ENCODE measurements at regions not wholly inside any gene's neighbourhood (a gene's known extent, or its start where the extent isn't known, plus 50 kb on each side); places are given as distances from the start of the nearest gene placed in this dataset.
A peak's percentile ranks its signal among the peaks of the same experiment; 100 is the strongest.

DNA sequence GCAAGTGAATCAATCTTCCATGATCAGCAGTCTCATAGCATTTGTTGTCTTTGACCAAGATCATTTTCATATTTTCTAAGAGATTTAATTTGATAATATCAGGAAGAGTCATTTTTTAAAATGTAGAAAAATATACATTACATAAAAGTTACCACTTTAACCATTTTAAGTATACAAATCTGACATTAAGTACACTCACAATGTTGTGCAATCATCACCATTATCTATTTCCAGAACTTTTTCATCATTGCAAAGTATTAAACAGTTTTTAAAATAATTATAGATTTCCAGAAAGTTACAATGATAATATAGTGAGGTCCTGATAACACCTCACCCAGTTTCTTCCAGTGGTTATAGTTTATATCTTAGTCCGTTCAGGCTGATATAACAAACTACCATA lies 222.5 kb upstream of the RHOBTB1 start:
- WGBS, 2 experiments (ENCODE audit: low coverage in 1 of 2, low lambda C conversion rate in 2 of 2, missing lambda C conversion rate in 2 of 2) = 85 to 88% methylated on average over 1 of the region's 1 CpG
- no peak for TF ChIP-seq EZH2phosphoT487 (IDR thresholded peaks at IDR 0.05; ENCODE audit: insufficient read depth, low read depth)
- no peak for TF ChIP-seq EZH2 (IDR thresholded peaks at IDR 0.05; ENCODE audit: insufficient read depth, poor library complexity, severe bottlenecking)
- in situ Hi-C loops (cut with MboI) = no loop called here

DNA sequence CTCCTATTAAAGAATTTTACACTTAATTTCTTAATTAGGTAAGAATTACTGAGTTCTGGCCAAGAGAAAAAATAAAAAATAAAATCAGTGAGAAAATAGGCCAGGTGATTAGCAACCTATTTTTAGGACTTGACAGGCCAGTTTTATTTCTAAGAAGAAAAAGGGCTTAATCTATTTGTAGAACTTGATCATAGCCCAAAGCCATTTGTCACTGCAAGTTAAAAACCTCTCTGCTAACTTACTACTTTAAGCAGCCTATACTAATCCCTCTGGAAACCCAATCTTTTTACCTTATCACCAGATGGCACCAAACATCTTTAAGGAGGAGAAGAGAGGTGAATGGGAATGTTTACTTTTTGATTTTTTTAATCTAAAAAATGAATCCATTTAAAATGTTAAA lies 222.1 kb upstream of the RHOBTB1 start:
- DNase-seq = no peak
- no peaks in the 10 kb centered on the region for H3F3A ChIP-seq (ENCODE audit: insufficient read depth)
- H3K9me3 ChIP-seq (ENCODE audit: low read depth) = no peaks in the 10 kb centered on the region
- H3K27ac ChIP-seq = no peak overlapping the region
- no peak overlapping the region for H3K4me2 ChIP-seq (ENCODE audit: unreplicated experiment)
- H2AFZ ChIP-seq = no peak overlapping the region
- in situ Hi-C loops (cut with MboI) = no loop called here
- no peak overlapping the region for H3K9ac ChIP-seq
- no peaks in the 10 kb centered on the region for H3K9me2 ChIP-seq (ENCODE audit: insufficient read depth)
- TF ChIP-seq EZH2phosphoT487 (IDR thresholded peaks at IDR 0.05; ENCODE audit: insufficient read depth, low read depth) = no peak
- no peak for TF ChIP-seq EZH2 (IDR thresholded peaks at IDR 0.05; ENCODE audit: insufficient read depth, poor library complexity, severe bottlenecking)
- H4K20me1 ChIP-seq (ENCODE audit: insufficient read depth) = no peaks in the 10 kb centered on the region
- H3K27me3 ChIP-seq (replicated peaks; ENCODE audit: insufficient read depth) = peaks cover 5% of the 10 kb centered on the region; the same call in 1 of the 2 replicates
- no peaks in the 10 kb centered on the region for H3K4me1 ChIP-seq (ENCODE audit: insufficient read depth)
- no peak overlapping the region for H3K4me3 ChIP-seq
- no peaks in the 10 kb centered on the region for H3K79me2 ChIP-seq (ENCODE audit: insufficient read depth)
- no peaks in the 10 kb centered on the region for H3K36me3 ChIP-seq (ENCODE audit: low read depth)

More for the DNA sequence above, 222.5 kb upstream of the RHOBTB1 start:
- no peak overlapping the region for H3K9ac ChIP-seq
- H3K36me3 ChIP-seq (ENCODE audit: low read depth) = no peaks in the 10 kb centered on the region
- no peaks in the 10 kb centered on the region for H3K9me3 ChIP-seq (ENCODE audit: low read depth)
- no peaks in the 10 kb centered on the region for H3K4me1 ChIP-seq (ENCODE audit: insufficient read depth)
- no peak overlapping the region for H2AFZ ChIP-seq
- peaks cover 9% of the 10 kb centered on the region; the same call in 1 of the 2 replicates for H3K27me3 ChIP-seq (replicated peaks; ENCODE audit: insufficient read depth)
- H3K4me3 ChIP-seq = no peak overlapping the region
- no peak overlapping the region for H3K4me2 ChIP-seq (ENCODE audit: unreplicated experiment)
- no peaks in the 10 kb centered on the region for H3F3A ChIP-seq (ENCODE audit: insufficient read depth)
- no peaks in the 10 kb centered on the region for H3K9me2 ChIP-seq (ENCODE audit: insufficient read depth)
- no peak for DNase-seq
- H4K20me1 ChIP-seq (ENCODE audit: insufficient read depth) = no peaks in the 10 kb centered on the region
- no peak overlapping the region for H3K27ac ChIP-seq
- no peaks in the 10 kb centered on the region for H3K79me2 ChIP-seq (ENCODE audit: insufficient read depth)

DNA sequence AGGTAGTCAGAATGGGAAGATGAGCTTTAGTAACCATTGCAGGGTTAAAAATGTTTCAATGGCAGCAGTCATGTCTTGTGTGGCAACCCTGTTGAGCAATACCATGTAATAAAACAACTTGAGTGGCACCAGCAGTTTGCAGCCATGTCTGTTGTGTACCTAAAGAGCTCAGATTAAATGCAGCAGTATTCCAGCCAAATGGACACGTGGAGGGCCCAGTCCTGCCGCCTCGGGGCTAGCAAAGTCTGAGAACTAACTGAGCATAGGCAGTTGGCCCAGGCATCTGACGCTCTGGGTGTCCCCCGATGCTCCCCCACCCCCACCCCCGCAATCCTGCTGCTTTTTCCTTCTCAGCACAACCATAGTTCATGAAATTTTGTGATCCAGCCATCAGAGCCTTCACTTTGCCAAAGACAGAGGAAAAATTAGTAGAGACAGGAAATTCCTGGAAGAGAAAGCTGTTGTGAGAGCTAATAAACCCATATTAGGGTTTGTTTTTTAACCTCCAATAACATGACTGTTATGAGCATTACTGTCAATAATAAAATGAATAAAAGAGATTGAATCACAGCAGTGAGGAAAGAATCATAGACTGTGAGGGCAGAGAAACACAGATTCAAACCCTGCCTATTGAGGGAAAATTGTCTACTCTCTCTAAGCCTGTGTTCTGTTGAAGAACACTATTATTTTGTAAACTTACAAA lies 220.6 kb upstream of the RHOBTB1 start:
- Histone ChIP-seq H3K9ac (no peak overlapping the region), H3K4me2 (ENCODE audit: unreplicated experiment) (no peak overlapping the region), H3K4me3 (no peak overlapping the region), H4K20me1 (ENCODE audit: insufficient read depth) (no peaks in the 10 kb centered on the region), H3F3A (ENCODE audit: insufficient read depth) (no peaks in the 10 kb centered on the region), H3K9me2 (ENCODE audit: insufficient read depth) (no peaks in the 10 kb centered on the region), H3K27me3 (replicated peaks; ENCODE audit: insufficient read depth) (0 out of 2 replicates have a peak, but pooled peaks cover under 1% of the 10 kb centered on the region), H3K36me3 (ENCODE audit: low read depth) (no peaks in the 10 kb centered on the region), H2AFZ (peak overlapping the region; percentile 3; the same call in 1 of the 2 replicates), H3K79me2 (ENCODE audit: insufficient read depth) (no peaks in the 10 kb centered on the region), H3K27ac (no peak overlapping the region), H3K9me3 (ENCODE audit: low read depth) (no peaks in the 10 kb centered on the region), H3K4me1 (ENCODE audit: insufficient read depth) (no peaks in the 10 kb centered on the region)
- TF ChIP-seq EZH2 (IDR thresholded peaks at IDR 0.05; ENCODE audit: insufficient read depth, poor library complexity, severe bottlenecking) (no peak), EZH2phosphoT487 (IDR thresholded peaks at IDR 0.05; ENCODE audit: insufficient read depth, low read depth) (no peak)
- peak; percentile 30 for DNase-seq
- WGBS, 2 experiments (ENCODE audit: low coverage in 1 of 2, low lambda C conversion rate in 2 of 2, missing lambda C conversion rate in 2 of 2) = 0 to 4% methylated on average over 3 to 6 of the region's 6 CpGs
- in situ Hi-C loops (cut with MboI) = no loop called here

DNA sequence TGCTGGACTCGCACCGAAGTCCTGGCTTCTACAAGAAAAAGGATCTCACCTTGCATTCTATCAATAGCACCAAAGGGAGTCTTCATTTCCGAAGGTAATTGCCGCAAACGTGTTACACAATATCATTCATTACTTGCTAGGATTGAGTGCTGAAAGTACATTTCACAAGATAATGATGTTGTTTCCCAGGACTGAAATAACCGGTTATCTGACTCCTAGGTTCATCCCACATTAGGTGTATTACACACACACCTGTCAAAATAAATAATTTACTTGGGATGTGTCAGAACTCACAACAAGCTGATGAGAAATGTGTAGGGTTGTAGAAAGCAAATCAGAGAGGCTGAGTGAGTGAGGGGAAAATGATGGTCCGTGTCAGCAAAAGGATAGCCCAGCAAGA lies 219.4 kb upstream of the RHOBTB1 start:
- no peak overlapping the region for H3K4me3 ChIP-seq
- no peaks in the 10 kb centered on the region for H3K79me2 ChIP-seq (ENCODE audit: insufficient read depth)
- H3K9me3 ChIP-seq (ENCODE audit: low read depth) = no peaks in the 10 kb centered on the region
- H3K36me3 ChIP-seq (ENCODE audit: low read depth) = no peaks in the 10 kb centered on the region
- H4K20me1 ChIP-seq (ENCODE audit: insufficient read depth) = no peaks in the 10 kb centered on the region
- H3K9me2 ChIP-seq (ENCODE audit: insufficient read depth) = no peaks in the 10 kb centered on the region
- no peak overlapping the region for H3K4me2 ChIP-seq (ENCODE audit: unreplicated experiment)
- WGBS, 2 experiments (ENCODE audit: low coverage in 1 of 2, low lambda C conversion rate in 2 of 2, missing lambda C conversion rate in 2 of 2) = 85 to 90% methylated on average over 7 of the region's 7 CpGs
- no peak for DNase-seq
- TF ChIP-seq EZH2phosphoT487 (IDR thresholded peaks at IDR 0.05; ENCODE audit: insufficient read depth, low read depth) (no peak), EZH2 (IDR thresholded peaks at IDR 0.05; ENCODE audit: insufficient read depth, poor library complexity, severe bottlenecking) (no peak)
- in situ Hi-C loops (cut with MboI) = no loop called here
- H3K27ac ChIP-seq = no peak overlapping the region
- no peaks in the 10 kb centered on the region for H3K27me3 ChIP-seq (replicated peaks; ENCODE audit: insufficient read depth)
- H2AFZ ChIP-seq = no peak overlapping the region
- H3K9ac ChIP-seq = no peak overlapping the region
- no peaks in the 10 kb centered on the region for H3F3A ChIP-seq (ENCODE audit: insufficient read depth)
- no peaks in the 10 kb centered on the region for H3K4me1 ChIP-seq (ENCODE audit: insufficient read depth)
